Keratinocyte (primary cell): ENCODE measurements at regions not wholly inside any gene's neighbourhood (a gene's known extent, or its start where the extent isn't known, plus 50 kb on each side); places are given as distances from the start of the nearest gene placed in this dataset.

Experiments used
- DNase-seq: peaks from one replicate; pipeline ENCODE4 v3.0.0-alpha.2; 2011; ENCODE audit warnings: low read depth, missing footprints, low spot score
- FAIRE-seq: peaks from 2 replicates; lab custom pipeline; 2011; peaks lifted over from hg19 to GRCh38; lab: Jason Lieb, UNC
- H2AFZ ChIP-seq: 2 replicates; pipeline ENCODE4 v1.6.0; 2012; ENCODE audit warnings: low read length, control low read depth, inconsistent platforms; ENCODE audit not compliant: control insufficient read depth
- H3K27ac ChIP-seq: 2 replicates; pipeline ENCODE4 v1.5.1; 2011; ENCODE audit warnings: low read length; ENCODE audit not compliant: control insufficient read depth, insufficient read depth
- H3K27me3 ChIP-seq: 3 replicates; pipeline ENCODE4 v1.6.0; 2011; ENCODE audit warnings: low read length; ENCODE audit not compliant: control insufficient read depth, insufficient read depth; ENCODE audit errors: extremely low read depth
- H3K36me3 ChIP-seq, 2 experiments: 2 replicates in 1 of 2; 3 replicates in 1 of 2; pipeline ENCODE4 v1.5.1; 2011; ENCODE audit warnings: low read length in 2 of 2, mild to moderate bottlenecking in 1 of 2; ENCODE audit not compliant: control insufficient read depth in 2 of 2, insufficient read depth in 2 of 2; ENCODE audit errors: extremely low read depth in 1 of 2
- H3K4me1 ChIP-seq: 3 replicates; pipeline ENCODE4 v1.5.1; 2011; ENCODE audit warnings: low read length; ENCODE audit not compliant: control insufficient read depth, insufficient read depth; ENCODE audit errors: extremely low read depth
- H3K4me2 ChIP-seq: 3 replicates; pipeline ENCODE4 v1.6.0; 2011; ENCODE audit warnings: low read depth, low read length; ENCODE audit not compliant: control insufficient read depth, insufficient read depth; ENCODE audit errors: extremely low read depth
- H3K4me3 ChIP-seq, 3 experiments: fragments of 200-600 bp in 1 of 3; sonication (generic) in 1 of 3; 2 replicates in 2 of 3; 3 replicates in 1 of 3; pipeline ENCODE4 v1.5.1; 2011 to 2016; ENCODE audit warnings: low read length in 3 of 3, mild to moderate bottlenecking in 3 of 3, control low read depth in 2 of 3, inconsistent platforms in 1 of 3, low read depth in 1 of 3, mixed read lengths in 1 of 3, mixed run types in 1 of 3, moderate library complexity in 1 of 3; ENCODE audit not compliant: control insufficient read depth in 2 of 3, insufficient read depth in 2 of 3; ENCODE audit errors: extremely low read depth in 1 of 3
- H3K79me2 ChIP-seq: 2 replicates; pipeline ENCODE4 v1.6.0; 2012; ENCODE audit warnings: low read length; ENCODE audit not compliant: control insufficient read depth, insufficient read depth
- H3K9ac ChIP-seq: 3 replicates; pipeline ENCODE4 v1.6.0; 2011; ENCODE audit warnings: low read length; ENCODE audit not compliant: control insufficient read depth, insufficient read depth; ENCODE audit errors: extremely low read depth
- H3K9me1 ChIP-seq: 3 replicates; pipeline ENCODE4 v1.6.0; 2011; ENCODE audit warnings: low read length; ENCODE audit not compliant: control insufficient read depth, insufficient read depth; ENCODE audit errors: extremely low read depth
- H3K9me3 ChIP-seq: 2 replicates; pipeline ENCODE4 v1.5.1; 2012; ENCODE audit warnings: low read depth, low read length; ENCODE audit not compliant: control insufficient read depth
- H4K20me1 ChIP-seq: 3 replicates; pipeline ENCODE4 v1.6.0; 2011; ENCODE audit warnings: low read length; ENCODE audit not compliant: control insufficient read depth, insufficient read depth; ENCODE audit errors: extremely low read depth
- CTCF ChIP-seq, 3 experiments: IDR thresholded peaks in 1 of 3; conservative IDR thresholded peaks in 1 of 3; optimal IDR thresholded peaks in 1 of 3; 2 replicates in 2 of 3; 3 replicates in 1 of 3; pipeline versions ENCODE3 to v1.5.1; 2011; ENCODE audit warnings: low read length in 3 of 3, mild to moderate bottlenecking in 3 of 3, moderate library complexity in 2 of 3, control low read depth in 1 of 3, inconsistent platforms in 1 of 3; ENCODE audit not compliant: insufficient read depth in 2 of 3; ENCODE audit errors: extremely low read depth in 1 of 3
- EZH2 ChIP-seq: IDR thresholded peaks from one replicate; pipeline ENCODE4 v1.6.1; 2012; ENCODE audit warnings: inconsistent platforms, mild to moderate bottlenecking, low read length, moderate library complexity
- dilution Hi-C: fragments of 300-500 bp; cut with MboI; formaldehyde crosslinking; loops from one replicate; pipeline ENCODE4 v1.7.0; 2020; ENCODE audit warnings: low sequenced_read_pairs; ENCODE audit not compliant: extremely low pct_ligation_motif_present

GRCh38 chr5:60334281-60334713 lies 365.7 kb downstream of the DEPDC1B start:
- Histone ChIP-seq H3K4me1 (peaks cover 18% of the 10 kb centered on the region), H3K79me2 (no peaks in the 10 kb centered on the region), H3K27me3 (no peaks in the 10 kb centered on the region), H3K4me2 (peak overlapping the region; percentile 12), H3K9me3 (no peaks in the 10 kb centered on the region), H3K27ac (no peak overlapping the region), H2AFZ (no peak overlapping the region), H4K20me1 (no peaks in the 10 kb centered on the region), H3K36me3 (no peaks in the 10 kb centered on the region), H3K9ac (no peak overlapping the region), H3K4me3 (no peak overlapping the region), H3K9me1 (no peaks in the 10 kb centered on the region)
- DNase-seq (peak; percentile 28), FAIRE-seq (peak; percentile 69)
- TF ChIP-seq CTCF (optimal IDR thresholded peaks at IDR 0.05 in 1 of 3, IDR thresholded peaks at IDR 0.05 in 1 of 3, conservative IDR thresholded peaks at IDR 0.05 in 1 of 3; ENCODE audit: extremely low read depth in 1 of 3, insufficient read depth in 2 of 3, low read length in 3 of 3) (no peak), EZH2 (no peak)
- dilution Hi-C loops, result no loop called here

GRCh38 chr5:60333005-60333571 lies 366.9 kb downstream of the DEPDC1B start:
- dilution Hi-C loops, result no loop called here
- peak overlapping the region; percentile 70 for H3K27ac ChIP-seq
- H3K36me3 ChIP-seq, result no peaks in the 10 kb centered on the region
- no peaks in the 10 kb centered on the region for H3K9me1 ChIP-seq
- H2AFZ ChIP-seq, result no peak overlapping the region
- H3K27me3 ChIP-seq, result no peaks in the 10 kb centered on the region
- peak overlapping the region; percentile 60 for H3K4me2 ChIP-seq
- H3K79me2 ChIP-seq, result no peaks in the 10 kb centered on the region
- H4K20me1 ChIP-seq, result no peaks in the 10 kb centered on the region
- H3K4me1 ChIP-seq, result peaks cover 18% of the 10 kb centered on the region
- no peaks in the 10 kb centered on the region for H3K9me3 ChIP-seq
- H3K9ac ChIP-seq, result peak overlapping the region; percentile 50
- TF ChIP-seq CTCF (optimal IDR thresholded peaks at IDR 0.05 in 1 of 3, IDR thresholded peaks at IDR 0.05 in 1 of 3, conservative IDR thresholded peaks at IDR 0.05 in 1 of 3; ENCODE audit: extremely low read depth in 1 of 3, insufficient read depth in 2 of 3, low read length in 3 of 3) (no peak), EZH2 (no peak)
- DNase-seq (peak; percentile 23), FAIRE-seq (no peak)
- no peak overlapping the region for H3K4me3 ChIP-seq
